GM18508 (cell line): ENCODE measurements at regions not wholly inside any gene's neighbourhood (a gene's known extent, or its start where the extent isn't known, plus 50 kb on each side); places are given as distances from the start of the nearest gene placed in this dataset.
"Not testable (repeated sequence)": the region's sequence is repeated elsewhere in the genome, so short reads cannot be mapped to it uniquely, and the experiment has no call there.

Experiments
- ATAC-seq: cut with Tn5 transposase; IDR thresholded peaks from one replicate; pipeline ENCODE4 v1.9.1; 2021; ENCODE audit warnings: moderate number of reproducible peaks; ENCODE audit not compliant: insufficient read depth, unreplicated experiment

DNA sequence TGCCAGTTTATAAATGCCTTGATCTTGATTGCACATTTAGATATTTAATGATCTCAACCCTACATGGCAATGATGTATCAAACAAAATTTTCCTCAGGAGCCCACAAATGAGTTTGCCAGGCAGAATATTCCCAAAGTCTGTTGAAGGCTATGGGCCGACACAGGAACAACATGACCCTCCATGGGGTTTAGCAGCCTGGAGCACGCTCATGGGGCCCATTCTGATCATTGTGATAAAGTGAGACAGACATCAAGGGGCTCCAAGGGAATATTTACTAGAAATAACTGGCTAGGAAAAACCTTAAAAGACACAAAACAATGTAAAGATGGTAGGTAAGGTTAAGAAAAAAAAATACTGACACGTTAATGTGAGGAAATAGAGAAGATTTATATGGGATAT, 485.4 kb downstream of the PLCL1 start:
- no peak for ATAC-seq

DNA sequence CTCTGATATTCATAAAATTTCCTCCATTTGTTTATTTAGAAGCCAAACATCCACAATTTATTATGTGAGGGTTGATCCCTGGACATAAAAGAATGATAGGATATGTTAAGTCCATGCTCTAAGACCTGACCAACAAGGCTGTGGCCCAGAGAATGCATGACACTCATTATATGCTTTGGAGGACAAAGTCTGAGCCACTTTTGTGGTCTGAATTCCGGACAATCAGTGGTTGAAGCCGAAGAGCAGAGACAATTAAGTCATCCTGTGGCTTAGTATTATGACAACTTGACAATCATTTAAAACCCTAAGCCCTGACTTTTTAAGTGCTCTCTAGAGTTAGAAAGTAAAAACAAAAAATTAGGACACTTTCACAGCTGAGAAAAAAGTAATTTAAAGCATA, 483.3 kb downstream of the PLCL1 start:
- no peak for ATAC-seq

DNA sequence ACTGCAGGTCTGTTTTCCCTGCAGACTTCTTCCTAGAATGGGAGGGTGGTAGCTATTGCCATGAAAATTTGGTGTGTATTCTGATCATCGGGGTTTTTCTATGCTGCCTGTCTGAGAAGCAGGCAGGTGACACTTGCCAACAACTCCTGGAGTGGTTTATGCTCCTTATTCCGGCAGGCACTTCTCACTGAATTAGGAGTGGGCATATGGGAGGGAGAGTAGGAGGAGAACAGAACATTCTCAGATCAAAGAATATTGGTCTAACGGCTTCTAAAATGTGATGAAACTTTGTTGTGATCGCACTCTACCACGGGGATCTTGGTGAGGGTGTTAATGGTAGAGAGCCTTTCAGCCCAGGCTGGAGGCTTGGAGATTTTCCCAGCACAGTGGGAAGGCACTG, 480.8 kb downstream of the PLCL1 start:
- no peak for ATAC-seq

DNA sequence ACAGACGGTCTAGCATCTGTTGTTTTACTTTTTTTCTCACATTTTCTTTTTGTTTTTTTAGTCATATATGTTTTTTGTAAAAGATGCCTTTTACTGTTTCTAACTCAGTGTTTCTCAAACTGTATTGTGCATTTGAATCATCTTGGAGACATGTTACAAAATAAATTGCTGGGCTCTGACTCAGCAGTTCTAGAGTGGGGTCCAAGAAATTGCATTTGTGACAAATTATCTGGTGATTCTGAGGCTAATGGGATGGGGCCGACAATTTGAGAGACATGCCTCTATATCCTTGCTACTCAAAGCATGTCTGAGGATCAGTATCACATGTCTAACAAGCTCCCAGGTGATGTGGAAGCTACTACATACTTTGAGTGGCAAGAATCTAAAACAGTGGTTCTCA, 478.8 kb downstream of the PLCL1 start:
- ATAC-seq: no peak

DNA sequence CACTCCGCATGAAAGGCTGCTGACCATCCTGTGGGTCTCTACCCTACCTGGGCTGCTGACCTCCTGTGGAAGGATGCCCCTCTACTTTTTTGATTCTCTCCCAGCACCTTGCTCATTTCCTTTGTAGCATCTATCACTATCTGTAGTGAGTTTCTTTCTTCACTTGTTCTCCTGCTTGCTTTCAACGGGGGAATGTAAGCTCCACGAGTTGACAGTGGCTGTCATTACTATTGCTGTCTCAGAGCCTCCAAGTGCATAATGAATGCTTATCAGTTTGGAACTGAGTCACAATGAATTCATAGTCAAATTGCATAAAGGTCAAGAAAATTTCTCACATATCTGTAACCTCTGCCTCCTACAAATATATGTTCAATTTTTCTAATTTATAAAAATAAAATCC, 477.7 kb downstream of the PLCL1 start:
- ATAC-seq: no peak

DNA sequence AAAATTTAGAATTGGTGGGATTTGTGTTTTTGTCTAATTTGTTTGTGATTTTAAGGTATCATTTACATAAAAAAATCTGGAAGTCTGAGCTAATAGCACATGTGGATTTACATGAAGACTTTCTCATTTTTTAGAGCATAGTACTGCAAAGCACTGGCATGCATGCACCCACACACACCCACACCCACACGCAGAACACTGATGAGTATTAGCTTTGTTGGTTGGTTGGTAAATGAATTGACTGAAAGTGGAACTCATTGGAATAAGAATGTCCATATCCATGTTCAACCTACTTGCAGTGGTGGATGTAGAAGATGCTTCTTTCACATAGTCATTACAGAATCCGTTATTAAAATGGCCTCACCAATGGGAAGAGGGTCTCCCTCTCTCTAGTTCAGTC, 475.8 kb downstream of the PLCL1 start:
- ATAC-seq: no peak

DNA sequence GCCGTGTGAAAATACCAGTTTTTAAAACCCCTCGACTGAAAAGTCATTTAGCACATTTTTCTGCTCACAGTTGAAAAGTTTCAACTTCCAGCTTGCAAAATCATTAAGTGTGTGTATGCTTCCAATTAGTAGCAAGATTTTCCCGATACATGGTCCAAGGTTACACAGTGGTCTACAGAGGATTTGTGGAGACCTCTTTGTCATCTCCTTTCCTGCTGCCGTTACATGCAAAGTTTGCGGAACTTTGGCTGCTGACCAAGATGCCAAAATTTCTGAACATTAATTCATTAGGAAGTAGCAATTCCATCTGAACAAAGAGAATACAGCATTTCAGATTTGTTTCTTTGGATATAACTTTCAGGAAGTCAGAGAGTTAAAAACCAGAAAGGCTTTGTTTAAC, 474.6 kb downstream of the PLCL1 start:
- ATAC-seq: no peak

DNA sequence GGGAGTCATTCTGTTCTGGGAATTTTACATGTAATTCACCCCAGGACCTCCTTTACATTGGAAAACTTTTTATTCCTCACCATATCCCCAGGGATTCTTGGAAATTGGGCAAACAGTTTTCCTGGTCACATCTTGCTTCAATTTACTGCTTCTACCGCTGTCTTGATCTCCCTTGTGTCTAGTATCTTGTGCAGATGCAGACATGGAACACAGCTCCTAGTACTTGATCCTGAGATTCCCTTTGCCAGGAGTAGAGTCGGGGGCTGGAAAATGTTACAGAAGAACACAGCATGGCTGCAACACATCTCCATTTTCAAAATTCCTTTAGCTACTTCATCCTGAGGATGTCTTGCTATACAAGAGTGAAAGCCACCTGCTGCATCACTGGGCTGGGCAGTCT, 472.8 kb downstream of the PLCL1 start:
- no peak for ATAC-seq

DNA sequence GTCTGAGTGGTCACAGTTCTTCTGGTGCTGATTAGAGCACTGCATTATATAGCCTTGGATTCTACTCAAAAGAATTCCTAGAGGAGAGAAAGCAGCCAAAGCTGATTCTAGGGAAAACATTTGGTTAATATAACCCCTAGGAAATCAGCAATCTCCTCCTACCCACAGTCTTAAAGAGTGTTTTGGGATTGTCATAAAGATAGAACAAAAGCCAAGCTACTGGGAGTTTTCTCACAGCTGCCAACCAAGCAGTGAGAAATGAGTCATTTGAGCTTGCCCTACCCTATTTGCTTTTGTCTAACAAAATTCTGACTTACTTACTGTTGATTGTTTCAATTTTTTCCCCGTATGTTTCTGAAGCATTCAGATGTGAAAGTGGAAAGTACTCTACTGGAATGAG, 469.3 kb downstream of the PLCL1 start:
- ATAC-seq: no peak

DNA sequence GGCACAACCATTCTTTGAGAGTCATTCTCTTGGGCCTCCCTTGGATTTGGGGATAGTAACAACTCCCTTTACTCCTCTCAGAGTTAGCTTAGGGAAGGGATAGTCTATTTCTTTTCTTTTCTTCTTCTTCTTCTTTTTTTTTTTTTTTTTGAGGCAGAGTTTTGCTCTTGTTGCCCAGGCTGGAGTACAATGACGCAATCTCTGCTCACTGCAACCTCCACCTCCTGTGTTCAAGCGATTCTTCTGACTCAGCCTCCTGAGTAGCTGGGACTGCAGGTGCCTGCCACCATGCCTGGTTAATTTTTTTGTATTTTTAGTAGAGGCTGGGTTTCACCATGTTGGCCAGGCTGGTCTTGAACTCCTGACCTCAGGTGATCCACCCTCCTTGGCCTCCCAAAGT, 465.8 kb downstream of the PLCL1 start:
- ATAC-seq: not testable (repeated sequence)

DNA sequence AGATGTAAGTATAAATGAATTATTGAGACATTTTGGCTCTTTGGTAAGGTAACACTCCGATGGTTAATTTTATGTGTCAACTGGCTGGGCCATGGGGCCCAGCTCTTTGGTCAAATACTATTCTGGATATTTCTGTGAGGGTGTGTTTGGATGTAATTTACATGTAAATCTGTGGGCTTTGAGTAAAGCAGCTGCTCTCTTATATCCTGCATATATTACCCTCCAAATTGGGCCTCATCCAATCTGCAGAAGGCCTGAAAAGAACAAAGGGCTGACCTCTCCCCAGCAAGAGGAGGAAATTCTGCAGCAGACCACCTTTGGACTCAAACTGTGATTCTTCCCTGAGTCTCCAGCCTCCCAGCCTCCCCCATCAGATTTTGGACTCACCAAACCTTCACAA, 464.1 kb downstream of the PLCL1 start:
- ATAC-seq: no peak

DNA sequence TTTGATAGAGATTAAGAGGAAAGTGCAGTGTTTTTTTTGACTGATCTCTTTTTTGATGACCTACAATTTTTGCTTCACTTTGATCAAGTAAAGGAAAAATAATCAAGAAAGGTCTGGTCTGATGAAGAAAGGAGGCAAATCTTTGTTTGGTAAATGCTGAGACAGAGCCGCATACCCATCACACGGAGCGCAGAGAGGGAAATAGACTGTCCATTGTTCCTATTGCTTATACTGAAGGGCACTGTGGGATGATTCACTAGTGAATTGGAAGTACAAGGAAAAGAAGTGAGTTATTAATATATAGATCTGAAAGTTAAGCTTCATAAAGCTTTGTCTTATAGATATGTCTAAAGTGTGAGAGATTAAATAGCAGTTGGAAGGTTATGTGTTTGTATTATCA, 455.1 kb downstream of the PLCL1 start:
- no peak for ATAC-seq

DNA sequence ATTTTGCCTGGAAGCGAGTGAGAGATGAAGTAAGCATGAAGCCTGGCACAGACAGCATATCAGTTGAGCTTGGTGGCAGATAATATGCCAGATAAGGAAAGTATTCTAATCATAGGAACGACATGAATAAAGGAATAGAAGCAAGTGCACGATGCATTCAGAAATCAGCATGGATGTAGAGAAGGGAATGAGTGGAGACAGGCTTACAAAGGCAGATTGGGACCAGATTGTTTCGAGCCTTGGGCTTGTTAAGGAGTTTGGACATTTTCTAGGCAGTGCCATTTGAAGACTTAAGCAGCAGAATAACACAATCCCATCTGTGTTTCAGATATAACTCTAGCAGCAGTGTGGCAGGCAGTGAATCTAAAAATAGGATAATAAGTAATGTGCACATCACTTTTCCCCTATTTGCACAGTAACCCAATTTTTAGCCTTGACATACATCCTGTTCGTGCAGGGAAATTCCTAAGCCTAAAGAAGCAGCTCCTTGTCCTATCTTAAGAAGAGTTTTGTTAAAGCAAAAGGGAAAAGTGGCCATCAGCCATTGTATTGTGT, 450.2 kb downstream of the PLCL1 start:
- ATAC-seq: no peak

DNA sequence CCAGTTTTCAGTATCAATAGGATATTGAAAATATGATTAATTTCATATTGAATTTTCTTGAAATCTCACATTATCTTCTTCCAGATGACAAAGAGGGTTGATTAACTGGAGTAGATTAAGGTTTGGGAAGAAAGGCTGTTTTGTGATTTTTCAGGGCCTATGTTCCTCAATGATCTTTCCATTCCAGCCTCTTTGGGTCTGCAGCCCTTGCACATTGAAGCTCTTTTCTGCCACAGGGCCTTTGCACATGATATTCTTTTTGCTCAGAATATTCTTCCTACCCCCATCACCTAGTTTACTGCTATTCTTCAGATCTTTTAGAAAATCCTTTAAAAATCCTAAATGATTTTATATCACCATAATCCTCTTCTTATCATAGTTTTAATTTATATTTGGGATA, 449.6 kb downstream of the PLCL1 start:
- no peak for ATAC-seq

DNA sequence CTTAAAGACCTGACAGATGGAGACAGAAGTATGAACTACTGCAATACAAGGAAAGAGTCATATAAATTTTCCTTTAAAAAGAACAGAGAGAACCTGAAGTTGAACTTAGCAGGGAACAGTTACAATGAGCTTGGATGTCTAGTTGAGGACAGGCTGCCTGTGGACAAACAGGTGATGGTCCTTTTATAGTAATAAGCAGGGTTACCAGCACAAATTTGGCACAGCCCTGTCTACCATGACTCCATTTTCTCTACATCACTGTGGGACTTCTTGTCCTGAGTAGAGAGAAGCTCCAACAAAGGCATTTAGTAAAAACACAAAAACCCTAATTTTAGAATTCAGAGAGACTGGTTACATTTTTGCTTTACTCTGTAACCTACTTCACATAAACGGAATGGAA, 448.1 kb downstream of the PLCL1 start:
- ATAC-seq: no peak

DNA sequence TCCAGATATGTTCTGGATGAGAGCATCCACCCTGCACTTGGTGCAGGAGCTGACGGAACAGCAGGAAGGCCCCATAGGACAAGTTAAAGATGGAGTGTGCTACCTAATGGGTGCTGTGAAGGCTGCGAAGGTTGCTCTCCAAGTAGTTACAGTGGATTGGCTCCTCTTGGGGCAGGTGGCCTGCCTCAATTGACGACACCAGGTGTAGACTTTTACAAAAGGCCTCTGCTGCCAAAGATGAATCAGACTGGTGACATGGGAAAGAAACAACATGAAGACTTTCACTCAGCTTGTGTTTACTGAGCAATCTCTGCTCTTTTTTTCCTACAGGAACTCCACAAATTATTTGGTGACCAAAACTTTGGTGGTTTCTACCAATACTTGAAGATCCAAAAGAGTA, 437.7 kb downstream of the PLCL1 start:
- no peak for ATAC-seq

DNA sequence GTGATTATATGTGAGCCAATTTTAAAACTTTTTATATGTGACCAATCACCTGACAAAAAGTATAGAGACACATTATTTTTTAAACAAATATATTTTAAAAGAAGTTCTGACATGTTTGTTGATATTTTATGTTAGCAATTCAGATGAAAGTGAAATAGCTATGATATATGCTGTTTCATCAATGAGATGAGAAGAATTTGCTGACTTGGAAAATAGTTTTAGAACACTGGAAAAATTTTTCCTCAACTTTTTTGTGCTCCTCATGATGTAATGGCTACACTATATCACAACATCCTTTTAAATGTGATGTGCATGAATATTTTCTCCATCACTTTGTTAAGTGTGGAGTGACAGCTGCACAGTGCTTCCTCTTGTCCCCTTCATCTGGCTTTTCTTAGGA, 434.0 kb downstream of the PLCL1 start:
- ATAC-seq: no peak

DNA sequence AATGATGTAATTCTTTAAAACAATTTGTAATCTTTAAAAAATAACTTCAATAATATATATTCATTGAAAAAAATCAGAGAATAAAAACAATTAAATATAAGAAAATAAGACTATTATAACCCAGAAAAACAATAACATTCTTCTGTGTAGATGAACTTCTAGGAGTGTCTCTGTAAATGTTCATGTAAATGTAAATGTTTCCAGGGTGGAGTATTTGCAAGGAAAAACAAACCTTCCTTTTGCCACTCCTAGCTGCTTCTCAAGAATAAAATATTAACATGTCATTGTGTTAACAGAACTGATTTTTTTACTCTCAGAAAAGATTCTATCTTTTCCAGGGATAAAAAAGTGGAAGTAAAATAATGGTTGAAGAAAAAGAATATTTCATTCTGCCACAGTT, 431.9 kb downstream of the PLCL1 start:
- no peak for ATAC-seq

DNA sequence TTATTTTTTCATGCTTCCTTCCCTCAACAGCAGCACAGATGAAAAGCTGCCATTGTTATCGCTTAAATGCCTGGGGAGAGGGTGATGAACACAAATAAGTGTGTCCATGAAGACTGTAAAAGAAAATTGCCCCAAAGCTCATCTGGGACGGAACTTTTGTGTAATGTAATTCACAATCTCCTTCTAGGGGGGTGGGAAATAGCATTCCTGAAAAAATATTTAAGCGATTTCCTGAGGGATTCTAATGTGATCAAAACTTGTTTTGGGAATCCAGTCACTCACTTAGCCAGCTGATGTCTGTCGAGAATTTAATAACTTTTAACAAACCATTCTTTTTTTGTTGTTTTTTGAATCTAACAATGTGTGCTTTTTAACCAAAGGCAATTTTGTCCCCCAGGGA, 427.9 kb downstream of the PLCL1 start:
- ATAC-seq: no peak

DNA sequence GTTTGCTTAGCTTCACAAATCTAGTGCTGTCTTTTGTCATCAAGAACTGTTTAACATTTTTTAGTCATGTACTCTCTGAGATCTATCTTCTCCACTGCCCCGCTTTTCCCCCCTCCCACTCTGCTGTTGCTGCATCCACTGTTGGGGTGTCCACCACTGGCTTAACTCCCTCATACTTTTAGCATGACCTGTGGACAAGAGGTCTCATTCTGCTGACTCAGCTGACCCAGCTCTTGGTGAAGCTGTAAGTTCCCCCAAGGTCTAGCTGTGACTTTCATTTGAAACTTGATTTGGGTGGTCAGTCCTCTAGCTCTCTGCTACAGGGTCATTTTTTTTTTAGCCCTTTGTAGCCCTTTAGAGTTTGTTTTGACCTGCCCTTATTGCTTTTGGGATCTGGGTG, 427.2 kb downstream of the PLCL1 start:
- ATAC-seq: no peak

DNA sequence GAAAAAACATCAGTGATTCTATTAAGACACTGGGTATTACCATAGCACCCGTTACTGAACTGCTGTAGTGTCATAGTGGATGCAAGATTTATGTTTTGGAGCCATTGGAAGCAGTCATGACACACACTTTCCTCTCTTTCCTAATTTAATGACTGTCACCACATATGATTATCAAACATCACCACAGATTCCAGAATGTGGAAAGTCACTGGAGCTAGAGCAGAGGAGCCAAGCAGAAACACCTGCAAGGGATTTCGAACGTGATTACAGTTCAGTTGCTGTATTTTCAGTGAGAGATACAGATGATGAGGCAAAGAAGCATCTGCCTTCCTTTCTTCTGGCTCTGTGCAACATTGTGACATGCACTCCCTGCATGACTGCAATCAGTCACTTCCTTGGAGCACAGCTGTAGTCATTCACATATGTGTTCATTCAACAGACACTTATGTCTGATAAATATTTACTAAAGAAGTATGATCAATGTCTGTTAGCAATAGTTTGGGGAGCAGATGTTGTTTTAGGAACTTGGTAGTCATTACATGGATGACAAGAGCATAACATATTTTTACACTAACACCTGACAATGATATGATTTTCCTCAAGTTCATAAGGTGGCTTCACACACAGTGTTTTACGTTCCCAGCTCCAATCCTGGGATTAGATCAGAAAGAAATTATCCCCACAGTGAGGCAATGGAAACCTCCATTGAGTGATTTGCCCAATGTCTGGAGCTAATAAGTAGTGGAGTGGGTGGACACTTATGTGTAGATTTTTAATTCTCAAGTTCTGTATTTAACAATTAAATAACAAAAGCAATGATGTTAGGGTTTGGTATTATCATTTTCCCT, 416.6 kb downstream of the PLCL1 start:
- no peak for ATAC-seq

DNA sequence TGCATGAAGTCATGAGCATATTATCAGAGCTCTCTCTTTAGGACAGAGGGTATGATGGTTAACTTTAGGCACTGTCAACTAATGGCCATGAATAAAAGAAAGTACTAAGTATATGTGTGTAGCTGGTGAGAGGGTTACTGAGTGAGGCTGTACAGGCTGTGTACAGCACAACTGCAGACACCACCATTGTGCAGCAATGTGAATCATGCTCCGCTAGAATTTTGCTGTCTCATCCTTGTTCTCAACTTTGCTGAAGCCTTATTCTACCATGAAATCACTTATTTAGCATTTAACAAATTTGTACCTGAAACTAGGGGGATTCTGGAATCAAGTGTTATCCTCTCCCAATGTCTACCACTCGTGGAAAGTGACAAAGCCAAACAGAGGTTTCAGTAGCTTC, 414.9 kb downstream of the PLCL1 start:
- ATAC-seq: no peak
